ENCODE measurements at regions not wholly inside any gene's neighbourhood (a gene's known extent, or its start where the extent isn't known, plus 50 kb on each side); places are given as distances from the start of the nearest gene placed in this dataset.

- no peaks in the 10 kb centered on the region for H3K27me3 ChIP-seq (replicated peaks in 1 of 4; ENCODE audit: control extremely low read depth in 1 of 4, control insufficient read depth in 3 of 4, insufficient read depth in 4 of 4, low read length in 3 of 4)
- no peak for ATAC-seq (ENCODE audit: low read depth)
- no peak for DNase-seq
- H3K79me2 ChIP-seq (ENCODE audit: control insufficient read depth, insufficient read depth, low read length), result no peaks in the 10 kb centered on the region
- Mint-ChIP-seq H3K4me3 (no peak overlapping the region), H3K27ac (no peak overlapping the region), H3K4me1 (no peaks in the 10 kb centered on the region), H3K27me3 (peaks cover 13% of the 10 kb centered on the region), H3K9me3 (ENCODE audit: insufficient read depth) (no peaks in the 10 kb centered on the region)
- H3K27ac ChIP-seq (ENCODE audit: low read length in 2 of 2), result no peak overlapping the region
- no peak overlapping the region for H3K4me2 ChIP-seq (replicated peaks; ENCODE audit: low read depth, low read length, poor library complexity, severe bottlenecking)
- no peak for TF ChIP-seq EZH2 (IDR thresholded peaks at IDR 0.05; ENCODE audit: borderline replicate concordance, insufficient read depth, low read depth, low read length, poor library complexity, severe bottlenecking)
- TF ChIP-seq, protein P1, sequence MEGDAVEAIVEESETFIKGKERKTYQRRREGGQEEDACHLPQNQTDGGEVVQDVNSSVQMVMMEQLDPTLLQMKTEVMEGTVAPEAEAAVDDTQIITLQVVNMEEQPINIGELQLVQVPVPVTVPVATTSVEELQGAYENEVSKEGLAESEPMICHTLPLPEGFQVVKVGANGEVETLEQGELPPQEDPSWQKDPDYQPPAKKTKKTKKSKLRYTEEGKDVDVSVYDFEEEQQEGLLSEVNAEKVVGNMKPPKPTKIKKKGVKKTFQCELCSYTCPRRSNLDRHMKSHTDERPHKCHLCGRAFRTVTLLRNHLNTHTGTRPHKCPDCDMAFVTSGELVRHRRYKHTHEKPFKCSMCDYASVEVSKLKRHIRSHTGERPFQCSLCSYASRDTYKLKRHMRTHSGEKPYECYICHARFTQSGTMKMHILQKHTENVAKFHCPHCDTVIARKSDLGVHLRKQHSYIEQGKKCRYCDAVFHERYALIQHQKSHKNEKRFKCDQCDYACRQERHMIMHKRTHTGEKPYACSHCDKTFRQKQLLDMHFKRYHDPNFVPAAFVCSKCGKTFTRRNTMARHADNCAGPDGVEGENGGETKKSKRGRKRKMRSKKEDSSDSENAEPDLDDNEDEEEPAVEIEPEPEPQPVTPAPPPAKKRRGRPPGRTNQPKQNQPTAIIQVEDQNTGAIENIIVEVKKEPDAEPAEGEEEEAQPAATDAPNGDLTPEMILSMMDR (IDR thresholded peaks at IDR 0.05), result no peak
- CTCF ChIA-PET, result no interaction called here
- no peaks in the 10 kb centered on the region for H4K20me1 ChIP-seq (ENCODE audit: control insufficient read depth, insufficient read depth, low read length, poor library complexity, severe bottlenecking)
- H3K36me3 ChIP-seq (replicated peaks in 1 of 2; ENCODE audit: control extremely low read depth in 1 of 2, control insufficient read depth in 1 of 2, extremely low read depth in 1 of 2, insufficient read depth in 2 of 2, low read length in 1 of 2), result no peaks in the 10 kb centered on the region
- intact Hi-C loops (cut with micrococcal nuclease), result no loop called here
- no peak overlapping the region for H3K4me3 ChIP-seq (ENCODE audit: control extremely low read depth in 1 of 5, extremely low read depth in 1 of 5, insufficient read depth in 1 of 5, low read depth in 2 of 5, low read length in 4 of 5)
- no peaks in the 10 kb centered on the region for H3K4me1 ChIP-seq (ENCODE audit: control insufficient read depth in 2 of 2, insufficient read depth in 2 of 2, low read length in 2 of 2)
- H3K9ac ChIP-seq (ENCODE audit: low read length), result no peak overlapping the region
- peaks cover 0 to 3% (median 0%) of the 10 kb centered on the region in 3 donors for H3K9me3 ChIP-seq (ENCODE audit: control extremely low read depth in 1 of 3, control insufficient read depth in 2 of 3, insufficient read depth in 1 of 3, low read length in 2 of 3)
- no CpG with 5 or more reads among the region's 1 CpG for WGBS (ENCODE audit: insufficient coverage)
- no peak overlapping the region for H2AFZ ChIP-seq (ENCODE audit: insufficient read depth, low read depth, low read length, poor library complexity, severe bottlenecking)
- POLR2A ChIA-PET, result no interaction called here
Measured at GRCh38 chr20:54377992-54378773, 97.2 kb upstream of the DOK5 start.

GRCh38 chr20:54379893-54380584, 95.4 kb upstream of the DOK5 start:
- Histone ChIP-seq H3K79me2 (ENCODE audit: control insufficient read depth, insufficient read depth, low read length) (no peaks in the 10 kb centered on the region), H3K36me3 (replicated peaks in 1 of 2; ENCODE audit: control extremely low read depth in 1 of 2, control insufficient read depth in 1 of 2, extremely low read depth in 1 of 2, insufficient read depth in 2 of 2, low read length in 1 of 2) (no peaks in the 10 kb centered on the region), H3K9ac (ENCODE audit: low read length) (no peak overlapping the region), H4K20me1 (ENCODE audit: control insufficient read depth, insufficient read depth, low read length, poor library complexity, severe bottlenecking) (no peaks in the 10 kb centered on the region), H3K9me3 (ENCODE audit: control extremely low read depth in 1 of 3, control insufficient read depth in 2 of 3, insufficient read depth in 1 of 3, low read length in 2 of 3) (no peaks in the 10 kb centered on the region), H2AFZ (ENCODE audit: insufficient read depth, low read depth, low read length, poor library complexity, severe bottlenecking) (no peak overlapping the region), H3K27ac (ENCODE audit: low read length in 2 of 2) (no peak overlapping the region), H3K4me1 (ENCODE audit: control insufficient read depth in 2 of 2, insufficient read depth in 2 of 2, low read length in 2 of 2) (no peaks in the 10 kb centered on the region), H3K4me2 (replicated peaks; ENCODE audit: low read depth, low read length, poor library complexity, severe bottlenecking) (no peak overlapping the region), H3K4me3 (ENCODE audit: control extremely low read depth in 1 of 5, extremely low read depth in 1 of 5, insufficient read depth in 1 of 5, low read depth in 2 of 5, low read length in 4 of 5) (no peak overlapping the region), H3K27me3 (replicated peaks in 1 of 4; ENCODE audit: control extremely low read depth in 1 of 4, control insufficient read depth in 3 of 4, insufficient read depth in 4 of 4, low read length in 3 of 4) (no peaks in the 10 kb centered on the region)
- WGBS (ENCODE audit: insufficient coverage), result 96% methylated on average over 4 of the region's 7 CpGs
- DNase-seq, result no peak
- ChIA-PET CTCF (no interaction called here), POLR2A (no interaction called here)
- H3K27me3 Mint-ChIP-seq, result peaks cover 22% of the 10 kb centered on the region
- TF ChIP-seq EZH2 (IDR thresholded peaks at IDR 0.05; ENCODE audit: borderline replicate concordance, insufficient read depth, low read depth, low read length, poor library complexity, severe bottlenecking), result no peak
- TF ChIP-seq, protein P1 (IDR thresholded peaks at IDR 0.05), result no peak
- no peak overlapping the region for H3K27ac Mint-ChIP-seq
- no peaks in the 10 kb centered on the region for H3K9me3 Mint-ChIP-seq (ENCODE audit: insufficient read depth)
- no peaks in the 10 kb centered on the region for H3K4me1 Mint-ChIP-seq
- no peak for ATAC-seq (ENCODE audit: low read depth)
- intact Hi-C loops (cut with micrococcal nuclease), result no loop called here
- H3K4me3 Mint-ChIP-seq, result no peak overlapping the region

All from B cell (primary cell).